Left ventricle myocardium inferior (tissue), 1 donor: ENCODE measurements at regions not wholly inside any gene's neighbourhood (a gene's known extent, or its start where the extent isn't known, plus 50 kb on each side); places are given as distances from the start of the nearest gene placed in this dataset.
"Not testable (repeated sequence)": the region's sequence is repeated elsewhere in the genome, so short reads cannot be mapped to it uniquely, and the experiment has no call there.

Experiments
- DNase-seq: peaks from one replicate; pipeline ENCODE4 v3.0.0-alpha.2; 2020
- H3K27ac ChIP-seq: fragments of 200-600 bp; replicated peaks from 2 replicates; pipeline ENCODE4 v1.8.0; 2021
- H3K27me3 ChIP-seq: fragments of 200-600 bp; 2 replicates; pipeline ENCODE4 v1.8.0; 2021; ENCODE audit warnings: low read depth
- H3K36me3 ChIP-seq: fragments of 200-600 bp; 2 replicates; pipeline ENCODE4 v1.8.0; 2021
- H3K4me1 ChIP-seq: fragments of 200-600 bp; 2 replicates; pipeline ENCODE4 v1.8.0; 2021
- H3K4me3 ChIP-seq: fragments of 200-600 bp; 2 replicates; pipeline ENCODE4 v1.8.0; 2021; ENCODE audit warnings: mild to moderate bottlenecking, moderate library complexity
- H3K9me3 ChIP-seq: fragments of 200-600 bp; replicated peaks from 2 replicates; pipeline ENCODE4 v1.8.0; 2021
- intact Hi-C: fragments of 100-400 bp; cut with micrococcal nuclease; formaldehyde crosslinking; loops from one replicate; pipeline ENCODE4 v1.11.0; 2022
- TF ChIP-seq, protein P1 (sequence below): fragments of 200-600 bp; IDR thresholded peaks from 2 replicates; pipeline ENCODE4 v1.8.0; 2021; ENCODE audit warnings: antibody characterized with exemption, mild to moderate bottlenecking, borderline replicate concordance
- donor health status: DM: no; HTN: yes; CAD: no; lungs with severe emphysema.

- Histone ChIP-seq H3K9me3 (peaks cover 12% of the 10 kb centered on the region), H3K27ac (no peak overlapping the region), H3K27me3 (no peaks in the 10 kb centered on the region), H3K36me3 (no peaks in the 10 kb centered on the region), H3K4me3 (no peak overlapping the region), H3K4me1 (peaks cover 13% of the 10 kb centered on the region)
- DNase-seq: no peak
- TF ChIP-seq, protein P1, sequence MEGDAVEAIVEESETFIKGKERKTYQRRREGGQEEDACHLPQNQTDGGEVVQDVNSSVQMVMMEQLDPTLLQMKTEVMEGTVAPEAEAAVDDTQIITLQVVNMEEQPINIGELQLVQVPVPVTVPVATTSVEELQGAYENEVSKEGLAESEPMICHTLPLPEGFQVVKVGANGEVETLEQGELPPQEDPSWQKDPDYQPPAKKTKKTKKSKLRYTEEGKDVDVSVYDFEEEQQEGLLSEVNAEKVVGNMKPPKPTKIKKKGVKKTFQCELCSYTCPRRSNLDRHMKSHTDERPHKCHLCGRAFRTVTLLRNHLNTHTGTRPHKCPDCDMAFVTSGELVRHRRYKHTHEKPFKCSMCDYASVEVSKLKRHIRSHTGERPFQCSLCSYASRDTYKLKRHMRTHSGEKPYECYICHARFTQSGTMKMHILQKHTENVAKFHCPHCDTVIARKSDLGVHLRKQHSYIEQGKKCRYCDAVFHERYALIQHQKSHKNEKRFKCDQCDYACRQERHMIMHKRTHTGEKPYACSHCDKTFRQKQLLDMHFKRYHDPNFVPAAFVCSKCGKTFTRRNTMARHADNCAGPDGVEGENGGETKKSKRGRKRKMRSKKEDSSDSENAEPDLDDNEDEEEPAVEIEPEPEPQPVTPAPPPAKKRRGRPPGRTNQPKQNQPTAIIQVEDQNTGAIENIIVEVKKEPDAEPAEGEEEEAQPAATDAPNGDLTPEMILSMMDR: no peak
- intact Hi-C loops: no loop called here
Measured at GRCh38 chr10:44115516-44115915, 269.4 kb downstream of the CXCL12 start.

GRCh38 chr10:44114441-44114840 lies 270.5 kb downstream of the CXCL12 start:
- intact Hi-C loops: no loop called here
- H3K4me3 ChIP-seq: no peak overlapping the region
- no peaks in the 10 kb centered on the region for H3K36me3 ChIP-seq
- H3K27me3 ChIP-seq: no peaks in the 10 kb centered on the region
- H3K9me3 ChIP-seq: peaks cover 17% of the 10 kb centered on the region
- peaks cover 13% of the 10 kb centered on the region for H3K4me1 ChIP-seq
- TF ChIP-seq, protein P1: no peak
- H3K27ac ChIP-seq: no peak overlapping the region
- DNase-seq: no peak

- H3K4me3 ChIP-seq, H3K36me3 ChIP-seq, H3K27me3 ChIP-seq, intact Hi-C loops: not testable (repeated sequence)
- Histone ChIP-seq H3K9me3 (peaks cover 35% of the 10 kb centered on the region), H3K4me1 (peaks cover 13% of the 10 kb centered on the region), H3K27ac (peak overlapping the region; percentile 73)
- DNase-seq: peak; percentile 26
Measured at GRCh38 chr10:44112280-44112679, 272.6 kb downstream of the CXCL12 start.

DNA sequence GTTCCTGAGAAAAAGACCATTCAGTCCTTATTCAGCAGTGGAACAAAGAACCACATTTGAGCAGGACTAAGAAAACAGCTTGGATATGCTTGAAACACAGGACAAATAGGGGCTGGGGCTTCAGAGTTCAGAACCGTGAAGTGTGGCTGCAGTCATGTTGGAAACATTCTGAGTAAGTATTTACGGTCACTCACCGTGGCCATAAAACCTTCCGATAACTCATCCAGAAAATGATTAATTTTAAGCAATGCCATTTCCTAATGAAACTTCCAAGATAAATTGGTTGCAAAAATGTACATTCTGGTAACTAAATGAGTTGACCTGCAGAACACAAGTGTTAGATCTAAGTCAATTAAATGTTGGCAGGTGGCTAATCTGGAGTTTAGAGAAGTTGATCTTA lies 279.2 kb downstream of the CXCL12 start:
- no peaks in the 10 kb centered on the region for H3K27me3 ChIP-seq
- DNase-seq: no peak
- no peaks in the 10 kb centered on the region for H3K4me1 ChIP-seq
- TF ChIP-seq, protein P1: no peak
- peaks cover 37% of the 10 kb centered on the region for H3K9me3 ChIP-seq
- H3K27ac ChIP-seq: no peak overlapping the region
- no peaks in the 10 kb centered on the region for H3K36me3 ChIP-seq
- H3K4me3 ChIP-seq: no peak overlapping the region
- intact Hi-C loops: no loop called here

GRCh38 chr10:44102726-44103255 lies 282.1 kb downstream of the CXCL12 start:
- TF ChIP-seq, protein P1: no peak
- H3K36me3 ChIP-seq: no peaks in the 10 kb centered on the region
- peaks cover 15% of the 10 kb centered on the region for H3K9me3 ChIP-seq
- no peaks in the 10 kb centered on the region for H3K4me1 ChIP-seq
- DNase-seq: no peak
- H3K27me3 ChIP-seq: no peaks in the 10 kb centered on the region
- intact Hi-C loops: no loop called here
- H3K4me3 ChIP-seq: no peak overlapping the region
- H3K27ac ChIP-seq: no peak overlapping the region

GRCh38 chr10:44101082-44101481 lies 283.8 kb downstream of the CXCL12 start:
- no peak for DNase-seq
- peaks cover 11% of the 10 kb centered on the region for H3K9me3 ChIP-seq
- TF ChIP-seq, protein P1: no peak
- H3K4me1 ChIP-seq: no peaks in the 10 kb centered on the region
- H3K36me3 ChIP-seq: no peaks in the 10 kb centered on the region
- H3K27ac ChIP-seq: no peak overlapping the region
- H3K4me3 ChIP-seq: no peak overlapping the region
- intact Hi-C loops: no loop called here
- H3K27me3 ChIP-seq: no peaks in the 10 kb centered on the region
